ENCODE measurements at regions not wholly inside any gene's neighbourhood (a gene's known extent, or its start where the extent isn't known, plus 50 kb on each side); places are given as distances from the start of the nearest gene placed in this dataset.
"Not testable (repeated sequence)": the region's sequence is repeated elsewhere in the genome, so short reads cannot be mapped to it uniquely, and the experiment has no call there.

DNA sequence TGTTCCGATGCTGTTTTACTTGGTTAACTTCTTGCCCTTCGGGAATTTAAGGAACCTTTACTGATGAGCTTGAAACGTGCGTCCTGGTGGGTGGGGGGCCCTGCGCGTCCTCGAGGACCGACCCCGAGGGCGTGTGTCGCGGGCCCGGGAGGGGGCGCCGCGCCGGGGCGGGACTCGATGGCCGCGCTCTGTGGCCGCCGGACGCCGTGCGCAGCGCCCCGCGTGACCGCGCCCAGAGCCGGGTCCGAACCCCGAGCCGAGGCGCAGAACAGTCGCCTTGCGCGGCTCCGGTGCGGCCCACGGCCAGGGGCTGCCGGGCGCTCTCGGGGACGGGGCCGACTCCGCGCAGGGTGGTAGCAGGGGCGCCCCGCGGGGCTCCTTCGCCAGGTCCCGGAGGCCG, 4053.5 kb upstream of the TPTE start:
- TF ChIP-seq POLR2A (IDR thresholded peaks at IDR 0.05), result not testable (repeated sequence)
- TF ChIP-seq, protein P1, sequence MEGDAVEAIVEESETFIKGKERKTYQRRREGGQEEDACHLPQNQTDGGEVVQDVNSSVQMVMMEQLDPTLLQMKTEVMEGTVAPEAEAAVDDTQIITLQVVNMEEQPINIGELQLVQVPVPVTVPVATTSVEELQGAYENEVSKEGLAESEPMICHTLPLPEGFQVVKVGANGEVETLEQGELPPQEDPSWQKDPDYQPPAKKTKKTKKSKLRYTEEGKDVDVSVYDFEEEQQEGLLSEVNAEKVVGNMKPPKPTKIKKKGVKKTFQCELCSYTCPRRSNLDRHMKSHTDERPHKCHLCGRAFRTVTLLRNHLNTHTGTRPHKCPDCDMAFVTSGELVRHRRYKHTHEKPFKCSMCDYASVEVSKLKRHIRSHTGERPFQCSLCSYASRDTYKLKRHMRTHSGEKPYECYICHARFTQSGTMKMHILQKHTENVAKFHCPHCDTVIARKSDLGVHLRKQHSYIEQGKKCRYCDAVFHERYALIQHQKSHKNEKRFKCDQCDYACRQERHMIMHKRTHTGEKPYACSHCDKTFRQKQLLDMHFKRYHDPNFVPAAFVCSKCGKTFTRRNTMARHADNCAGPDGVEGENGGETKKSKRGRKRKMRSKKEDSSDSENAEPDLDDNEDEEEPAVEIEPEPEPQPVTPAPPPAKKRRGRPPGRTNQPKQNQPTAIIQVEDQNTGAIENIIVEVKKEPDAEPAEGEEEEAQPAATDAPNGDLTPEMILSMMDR (IDR thresholded peaks at IDR 0.05 in 4 of 5, conservative IDR thresholded peaks at IDR 0.05 in 1 of 5), result not testable (repeated sequence)
